Epidermal melanocyte (primary cell): ENCODE measurements at regions not wholly inside any gene's neighbourhood (a gene's known extent, or its start where the extent isn't known, plus 50 kb on each side); places are given as distances from the start of the nearest gene placed in this dataset.

Experiments
- DNase-seq: peaks from one replicate; pipeline ENCODE4 v3.0.0; 2011; ENCODE audit warnings: low spot score; ENCODE audit not compliant: insufficient read length

DNA sequence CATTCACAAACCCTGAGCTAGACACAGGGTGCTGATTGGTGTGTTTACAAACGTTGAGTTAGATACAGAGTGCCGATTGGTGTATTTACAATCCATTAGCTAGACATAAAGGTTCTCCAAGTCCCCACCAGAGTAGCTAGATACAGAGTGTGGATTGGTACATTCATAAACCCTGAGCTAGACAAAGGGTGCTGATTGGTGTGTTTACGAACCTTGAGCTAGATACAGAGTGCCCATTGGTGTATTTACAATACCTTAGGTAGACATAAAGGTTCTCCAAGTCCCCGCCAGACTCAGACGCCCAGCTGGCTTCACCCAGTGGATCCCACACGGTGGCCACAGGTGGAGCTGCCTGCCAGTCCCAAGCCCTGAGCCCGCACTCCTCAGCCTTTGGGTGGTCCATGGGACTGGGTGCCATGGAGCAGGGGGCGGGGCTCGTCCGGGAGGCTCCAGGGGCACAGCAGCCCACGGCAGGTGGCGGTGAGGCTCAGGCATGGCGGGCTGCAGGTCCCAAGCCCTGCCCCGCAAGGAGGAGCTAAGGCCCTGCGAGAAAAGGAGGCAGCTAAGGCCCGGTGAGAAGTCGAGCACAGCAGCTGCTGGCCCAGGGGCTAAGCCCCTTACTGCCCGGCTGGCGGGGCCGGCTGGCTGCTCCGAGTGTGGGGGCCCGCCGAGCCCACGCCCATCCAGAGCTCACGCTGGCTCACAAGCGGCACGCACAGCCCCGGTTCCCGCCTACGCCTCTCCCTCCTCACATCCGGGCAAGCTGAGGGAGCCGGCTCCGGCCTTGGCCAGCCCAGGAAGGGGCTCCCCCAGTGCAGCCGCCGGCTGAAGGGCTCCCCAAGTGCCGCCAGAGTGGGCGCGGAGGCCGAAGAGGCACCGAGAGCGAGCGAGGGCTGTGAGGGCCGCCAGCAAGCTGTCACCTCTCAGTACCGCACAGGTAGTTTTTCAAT is 1039.2 kb upstream of the CDH9 start:
- DNase-seq = no peak

DNA sequence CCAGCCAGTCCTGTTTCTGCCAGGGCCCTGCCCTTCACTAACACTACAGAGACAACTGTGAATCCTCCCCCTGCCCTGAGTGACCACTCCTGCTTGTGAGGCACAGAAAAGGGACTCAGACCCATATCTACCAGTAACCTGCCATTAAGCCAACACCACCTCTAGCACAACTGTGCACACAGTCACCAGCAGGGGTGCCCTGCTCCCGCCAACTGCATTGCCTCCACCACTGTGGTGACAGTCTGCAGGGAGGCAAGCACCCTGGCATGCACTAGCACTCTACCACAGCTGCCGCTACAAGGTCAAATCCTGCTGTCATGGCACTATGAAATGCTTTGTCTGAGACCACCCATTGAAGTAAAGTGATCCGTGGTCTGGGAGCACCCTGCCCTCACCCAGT is 1028.5 kb upstream of the CDH9 start:
- DNase-seq = no peak

DNA sequence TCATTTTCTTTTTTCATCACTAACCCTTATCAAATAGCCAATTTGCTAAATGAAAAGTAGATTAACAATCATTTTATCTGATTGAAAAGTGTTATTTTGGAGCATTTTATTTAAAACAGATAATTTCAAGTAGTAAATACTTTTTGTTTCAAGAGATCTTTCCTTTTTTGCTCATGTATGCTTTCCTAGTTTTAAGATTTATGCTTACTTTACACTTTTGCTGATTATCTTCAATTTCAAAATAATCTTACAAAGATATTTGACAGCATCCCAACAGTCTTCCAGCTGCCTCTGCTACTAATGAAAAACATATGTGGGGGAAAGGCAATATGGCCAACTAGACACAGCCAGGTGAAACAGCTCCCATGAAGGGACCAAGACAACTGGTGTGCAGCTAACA is 1027.3 kb upstream of the CDH9 start:
- DNase-seq = no peak

DNA sequence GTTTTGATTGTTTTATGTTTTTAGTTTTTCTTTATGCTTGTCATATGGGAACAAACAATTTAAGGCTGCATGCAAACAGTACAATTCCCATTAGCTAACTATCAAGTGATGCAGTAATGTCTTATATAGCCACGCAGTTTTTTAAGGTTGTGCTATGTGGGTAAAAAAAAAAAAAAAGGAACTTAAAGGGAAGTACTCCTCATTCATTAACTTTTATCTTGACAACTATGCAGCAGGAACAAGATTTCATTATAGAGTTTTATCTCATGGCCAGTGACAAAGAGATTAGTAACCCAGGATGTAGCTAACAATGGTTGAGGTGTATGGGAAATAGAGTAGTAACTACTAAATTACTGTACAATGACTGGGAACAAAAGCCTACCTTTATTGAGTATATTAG is 1008.2 kb upstream of the CDH9 start:
- DNase-seq = no peak

DNA sequence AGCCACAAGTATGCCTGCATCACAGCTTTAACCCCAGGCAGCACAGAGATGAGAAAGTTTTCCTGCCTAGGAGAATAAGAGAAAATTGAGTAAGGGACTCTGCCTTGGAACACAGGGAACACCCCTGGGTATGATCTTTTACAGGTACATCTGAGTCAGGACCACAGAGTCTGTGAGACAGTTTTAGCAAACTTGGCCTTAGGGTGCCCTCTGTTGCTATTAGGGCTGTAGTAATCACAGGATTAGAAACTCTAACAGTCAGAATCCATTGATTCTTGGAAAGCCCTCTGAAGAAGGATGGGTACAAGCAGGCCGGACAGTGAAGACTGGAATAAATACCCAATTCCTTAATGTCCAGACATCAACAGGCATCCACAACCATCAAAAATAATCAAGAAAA is 989.5 kb upstream of the CDH9 start:
- DNase-seq = no peak

DNA sequence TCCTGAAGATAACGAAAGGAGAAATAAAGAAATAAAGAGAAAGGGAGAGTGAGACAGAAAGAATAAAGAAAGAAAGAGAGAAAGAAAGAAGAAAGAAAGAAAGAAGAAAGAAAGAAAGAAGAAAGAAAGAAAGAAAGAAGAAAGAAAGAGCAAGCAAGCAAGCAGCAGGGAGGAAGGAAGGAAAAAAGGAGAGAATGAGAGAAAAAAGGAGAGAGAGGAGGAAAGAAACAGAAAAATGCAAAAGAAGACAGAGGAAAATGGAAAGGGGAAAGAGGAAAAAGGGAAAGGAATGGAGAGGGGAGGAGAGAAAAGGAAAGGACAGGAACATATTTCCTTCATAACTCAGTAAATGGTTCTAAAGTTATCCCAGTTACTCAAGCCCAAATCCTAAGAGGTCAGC is 978.8 kb upstream of the CDH9 start:
- no peak for DNase-seq

DNA sequence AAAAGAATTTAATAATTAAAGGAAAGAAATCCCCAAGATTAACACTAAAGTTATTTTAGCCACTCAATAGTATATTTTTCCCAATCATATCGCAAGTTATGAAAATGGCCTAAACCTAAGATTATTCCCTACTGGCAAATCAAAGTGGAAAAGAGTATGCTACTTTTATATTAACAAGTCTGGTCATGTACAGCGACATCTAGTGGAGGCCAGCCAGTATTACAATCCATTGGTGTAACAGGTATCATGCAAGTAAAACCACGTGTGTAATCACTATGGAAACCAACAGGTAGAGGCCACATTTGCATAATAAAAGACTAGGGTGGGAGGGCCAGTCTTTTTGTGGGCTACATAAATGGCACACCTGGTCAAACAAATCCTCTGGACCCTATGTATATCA is 976.4 kb upstream of the CDH9 start:
- DNase-seq = no peak

DNA sequence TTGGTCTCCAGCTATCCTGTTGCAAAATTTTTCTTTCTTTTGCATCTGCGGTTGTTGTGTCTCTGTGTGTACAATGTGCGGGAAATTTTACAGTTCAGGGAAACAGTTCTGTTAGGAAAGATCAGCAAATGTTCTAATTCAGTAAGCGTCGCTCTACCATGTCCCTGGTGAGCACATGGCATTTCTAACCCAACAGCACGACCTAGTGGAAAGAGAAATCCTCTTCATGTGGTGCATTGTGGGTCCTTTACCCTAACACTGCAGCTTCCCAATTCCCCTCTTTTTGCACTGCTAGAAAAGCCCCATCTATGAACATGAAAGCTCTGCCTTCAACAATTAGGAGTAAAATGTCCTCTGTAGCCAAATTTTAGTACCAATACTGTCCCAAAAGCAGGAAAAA is 974.2 kb upstream of the CDH9 start:
- DNase-seq = no peak

DNA sequence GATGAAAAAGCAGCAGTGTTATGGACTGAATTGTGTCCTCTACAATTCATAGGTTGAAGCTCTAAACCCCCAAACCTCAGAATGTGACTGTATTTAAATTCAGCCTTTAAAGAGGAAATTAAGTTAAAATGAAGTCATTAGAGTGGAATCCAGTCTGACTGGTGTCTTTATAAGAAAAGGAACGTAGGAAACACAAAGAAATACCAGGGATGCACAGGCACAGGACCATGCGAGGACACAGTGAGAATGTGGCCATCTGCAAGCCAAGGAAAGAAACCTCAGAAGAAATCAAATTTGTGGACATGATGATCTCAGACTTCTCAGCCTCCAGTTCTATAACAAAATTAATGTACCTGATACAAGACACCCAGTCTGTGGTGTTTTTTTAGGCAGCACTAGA is 971.2 kb upstream of the CDH9 start:
- DNase-seq = no peak

DNA sequence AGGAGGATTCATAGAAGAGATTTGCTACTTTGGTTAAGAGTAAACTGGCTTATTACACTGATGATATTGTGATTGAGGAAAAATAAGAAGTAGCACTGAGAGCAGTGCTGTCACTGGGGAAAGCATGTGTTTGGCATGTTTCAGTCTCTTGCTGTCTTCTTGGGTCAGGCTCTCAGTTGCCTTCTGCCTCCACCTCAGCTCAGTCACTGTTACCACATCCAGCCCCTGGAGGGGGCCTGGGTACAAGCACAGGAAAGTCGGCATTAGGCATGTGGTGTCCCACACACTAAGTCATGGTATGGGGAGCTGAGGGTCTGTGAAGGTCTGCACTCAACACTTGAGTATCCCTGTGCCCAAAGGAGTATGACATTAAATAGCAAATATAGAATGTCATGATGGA is 958.3 kb upstream of the CDH9 start:
- no peak for DNase-seq

DNA sequence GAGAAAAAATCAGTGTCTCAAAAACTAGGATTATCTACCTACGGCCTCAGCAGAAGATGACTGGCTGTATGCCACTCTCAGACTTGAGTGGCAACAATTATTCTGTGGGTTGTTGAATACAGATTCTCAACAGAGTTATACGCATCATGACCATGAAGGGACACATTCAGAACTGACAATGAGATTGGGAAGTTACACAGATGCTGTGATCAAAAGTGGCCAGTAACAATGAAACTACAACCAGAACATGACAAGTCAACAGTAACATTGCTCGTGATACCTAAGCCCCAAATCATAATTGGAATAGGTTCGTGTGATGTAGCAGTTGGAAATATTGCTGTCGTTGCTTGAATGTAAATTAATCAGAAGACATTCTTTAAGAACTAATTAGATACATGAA is 957.5 kb upstream of the CDH9 start:
- DNase-seq = no peak

DNA sequence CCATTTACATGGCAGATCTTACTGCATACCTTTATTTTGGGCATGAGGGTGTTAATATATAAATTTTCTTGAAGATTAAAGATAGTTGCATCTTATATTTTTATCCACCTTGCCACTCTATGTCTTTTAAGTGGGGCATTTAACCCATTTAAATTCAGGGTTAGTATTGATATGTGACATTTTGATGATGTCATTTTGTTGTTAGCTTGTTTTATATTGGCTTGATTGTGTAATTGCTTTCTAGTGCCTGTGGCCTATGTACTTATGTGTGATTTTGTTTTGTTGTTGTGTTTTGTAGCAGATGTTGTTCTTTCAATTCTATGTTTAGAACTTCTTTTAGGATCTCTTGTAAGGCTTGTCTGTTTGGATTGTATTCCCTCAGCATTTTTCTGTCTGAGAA is 939.9 kb upstream of the CDH9 start:
- no peak for DNase-seq

DNA sequence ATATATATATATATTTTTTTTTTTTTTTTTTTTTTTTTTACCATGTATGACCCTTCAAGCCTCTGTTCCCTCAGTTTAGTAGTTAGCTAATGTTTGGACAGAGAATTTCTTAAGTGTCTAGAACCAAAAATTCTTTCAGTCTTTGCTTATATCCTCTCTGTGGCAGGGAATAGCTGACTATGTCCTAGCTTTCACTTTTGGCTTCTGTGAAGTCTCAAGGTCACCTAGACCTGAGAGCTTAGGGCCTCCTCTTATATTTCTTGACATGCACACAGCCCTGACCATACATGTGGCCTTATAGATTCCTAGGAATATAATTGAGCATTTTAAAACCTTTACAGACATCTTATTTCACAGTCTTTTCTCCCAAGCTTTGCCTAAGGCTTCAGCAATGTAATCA is 930.8 kb upstream of the CDH9 start:
- DNase-seq = no peak

DNA sequence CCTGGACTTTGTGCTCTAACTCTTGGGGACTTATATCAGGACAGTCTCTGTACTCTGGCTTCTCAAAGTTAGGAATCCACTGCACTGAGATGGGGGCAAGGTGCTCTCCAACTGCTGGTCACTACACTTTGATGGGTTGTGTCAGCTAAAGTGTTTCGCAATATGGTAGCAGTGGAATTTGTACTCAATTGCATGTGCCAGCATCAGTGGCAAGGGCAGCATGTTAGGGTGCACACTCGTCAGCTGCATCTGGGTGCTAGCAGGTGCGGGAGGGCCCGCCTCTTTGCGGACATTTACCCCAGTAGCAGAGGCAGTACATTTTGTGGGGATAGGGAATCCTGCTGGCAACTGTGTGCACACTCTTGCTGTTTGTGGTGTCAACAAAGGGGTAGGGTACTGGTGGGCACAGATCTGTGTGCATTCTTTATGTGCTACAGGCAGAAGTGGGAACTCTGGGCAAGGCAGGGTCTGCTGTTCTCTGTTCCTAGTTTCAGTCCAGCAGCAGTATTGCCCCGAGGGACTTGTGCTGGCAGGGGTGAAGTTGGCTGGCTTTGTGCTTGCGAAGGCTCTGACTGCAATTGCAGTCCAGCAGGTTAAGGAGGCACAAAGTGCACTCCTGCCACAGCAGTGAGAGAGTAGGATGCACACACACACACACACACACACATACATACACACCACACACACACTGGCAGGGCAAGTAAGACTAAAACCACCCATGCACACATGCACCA is 924.8 kb upstream of the CDH9 start:
- no peak for DNase-seq

DNA sequence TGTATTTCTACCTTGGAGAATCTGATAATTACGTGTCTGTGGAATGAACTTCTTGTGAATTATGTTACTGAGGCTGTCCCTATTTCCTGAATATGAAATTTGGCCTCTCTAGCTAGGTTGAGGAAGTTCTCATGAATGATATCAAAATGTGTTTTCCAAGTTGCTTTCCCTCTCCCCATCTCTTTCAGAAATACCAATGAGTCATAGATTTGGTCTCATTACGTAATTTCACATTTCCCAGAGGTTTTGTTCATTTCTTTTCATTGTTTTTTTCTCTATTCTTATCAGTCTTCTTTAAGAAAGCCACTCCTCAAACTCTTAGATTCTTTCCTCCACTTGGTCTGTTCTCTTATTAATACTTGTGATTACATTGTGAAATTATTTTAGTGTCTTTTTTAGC is 923.8 kb upstream of the CDH9 start:
- DNase-seq = no peak

DNA sequence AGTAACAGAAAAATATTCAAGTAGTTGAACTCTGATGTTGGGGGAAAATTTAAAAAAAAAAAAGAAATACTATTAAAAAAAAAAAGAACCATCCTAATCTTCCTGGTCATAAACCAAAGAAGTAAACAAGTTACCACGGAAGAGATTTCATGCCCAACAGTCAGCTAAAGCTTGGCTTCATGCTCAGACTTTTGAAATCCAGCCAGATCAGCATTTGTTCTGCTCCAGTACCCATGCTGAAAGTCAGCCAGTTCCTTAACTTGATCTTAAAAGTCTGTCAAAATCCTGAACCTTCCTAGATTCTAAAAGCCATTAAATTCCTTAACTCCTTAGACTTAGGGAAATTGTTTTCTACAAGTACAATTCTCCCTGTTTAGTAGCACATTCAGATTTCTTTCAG is 908.7 kb upstream of the CDH9 start:
- DNase-seq = no peak

DNA sequence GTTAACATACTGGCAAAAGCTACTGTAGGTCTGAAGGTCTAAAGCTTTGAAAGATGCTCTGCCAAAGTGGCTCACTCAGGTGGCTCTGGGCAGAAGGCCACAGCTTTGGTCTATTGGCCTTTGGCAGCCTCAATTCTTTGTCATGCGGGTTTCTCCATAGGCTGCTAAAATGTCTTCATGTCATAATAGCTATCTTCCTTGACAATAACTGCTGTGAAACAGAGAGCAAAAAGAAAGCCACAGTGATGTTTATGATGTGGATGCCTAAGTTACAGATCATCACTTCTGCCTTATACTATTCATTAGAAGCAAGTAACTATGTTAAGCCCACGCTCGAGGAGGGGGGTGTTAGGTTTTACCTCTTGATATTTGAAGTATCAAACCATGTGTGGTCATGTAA is 906.1 kb upstream of the CDH9 start:
- no peak for DNase-seq

DNA sequence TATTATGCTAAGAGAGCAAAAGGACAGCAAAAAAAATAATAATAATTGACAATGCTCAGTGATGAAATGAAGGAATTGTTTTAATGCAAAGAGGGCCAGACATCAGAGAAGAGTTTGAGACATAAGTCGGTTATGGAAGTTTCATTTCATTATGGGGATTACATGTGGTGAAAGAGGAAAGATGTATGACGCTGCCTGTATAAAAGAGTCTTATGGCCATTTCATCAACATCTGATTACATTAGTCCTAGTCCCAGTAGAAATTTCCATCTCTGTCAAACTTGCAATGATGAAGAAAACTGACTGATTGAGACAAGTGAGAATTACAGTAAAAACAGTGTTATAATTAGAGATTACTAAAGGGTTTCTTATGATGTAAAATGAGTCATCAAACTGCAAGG is 900.6 kb upstream of the CDH9 start:
- no peak for DNase-seq

DNA sequence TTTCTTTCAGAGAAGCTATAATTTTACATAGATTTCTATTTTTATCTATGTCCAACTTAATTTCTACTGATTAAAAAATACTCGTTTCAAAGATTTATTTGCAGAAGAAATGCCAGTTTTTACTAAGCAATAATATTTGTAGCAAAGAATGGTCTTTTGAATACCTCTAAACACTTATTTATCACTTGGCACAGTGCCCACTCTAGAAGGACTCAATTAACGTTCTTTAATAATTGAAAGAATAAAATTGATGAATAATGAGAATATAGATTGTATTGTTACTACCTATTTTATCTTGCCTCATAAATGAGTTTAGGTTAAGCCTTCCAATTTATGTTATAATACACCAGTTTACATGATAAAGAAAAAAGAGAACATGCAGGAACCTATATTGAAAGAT is 889.7 kb upstream of the CDH9 start:
- DNase-seq = no peak

DNA sequence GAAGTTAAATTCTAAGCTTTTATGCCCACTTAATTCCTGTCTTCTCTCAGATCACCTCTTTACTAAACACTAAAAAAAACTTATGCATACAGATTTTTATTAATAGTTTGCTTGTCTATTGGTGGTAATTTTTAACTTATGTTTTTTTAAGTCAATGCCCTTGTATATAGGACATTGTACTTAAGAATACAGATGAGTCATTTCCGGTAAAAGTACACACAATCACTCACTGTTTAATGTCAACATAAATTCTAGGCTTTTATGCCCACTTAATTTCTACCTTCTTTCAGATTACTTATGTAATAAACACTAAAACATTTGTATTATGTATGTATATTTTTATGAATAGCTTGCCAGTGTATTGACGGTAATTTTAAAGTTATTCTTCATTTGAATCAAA is 872.8 kb upstream of the CDH9 start:
- no peak for DNase-seq

DNA sequence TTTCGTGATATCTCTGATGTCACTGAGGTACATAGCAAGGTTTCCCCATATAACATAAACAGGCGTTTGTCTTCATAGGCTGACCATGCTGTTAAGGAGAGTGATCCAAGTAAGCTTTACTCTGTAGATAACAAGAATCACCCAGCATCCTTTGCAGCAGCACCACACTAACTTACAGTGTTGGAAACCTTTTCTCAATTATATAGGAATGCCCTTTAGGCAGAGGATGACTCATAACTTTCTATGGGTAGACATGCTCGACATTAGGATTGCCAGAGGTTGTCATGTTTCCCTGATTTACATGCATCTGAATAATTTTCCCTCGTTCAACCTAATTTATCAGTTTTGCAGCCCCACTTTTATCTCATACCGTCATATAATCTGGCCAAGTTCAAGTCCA is 870.0 kb upstream of the CDH9 start:
- no peak for DNase-seq

DNA sequence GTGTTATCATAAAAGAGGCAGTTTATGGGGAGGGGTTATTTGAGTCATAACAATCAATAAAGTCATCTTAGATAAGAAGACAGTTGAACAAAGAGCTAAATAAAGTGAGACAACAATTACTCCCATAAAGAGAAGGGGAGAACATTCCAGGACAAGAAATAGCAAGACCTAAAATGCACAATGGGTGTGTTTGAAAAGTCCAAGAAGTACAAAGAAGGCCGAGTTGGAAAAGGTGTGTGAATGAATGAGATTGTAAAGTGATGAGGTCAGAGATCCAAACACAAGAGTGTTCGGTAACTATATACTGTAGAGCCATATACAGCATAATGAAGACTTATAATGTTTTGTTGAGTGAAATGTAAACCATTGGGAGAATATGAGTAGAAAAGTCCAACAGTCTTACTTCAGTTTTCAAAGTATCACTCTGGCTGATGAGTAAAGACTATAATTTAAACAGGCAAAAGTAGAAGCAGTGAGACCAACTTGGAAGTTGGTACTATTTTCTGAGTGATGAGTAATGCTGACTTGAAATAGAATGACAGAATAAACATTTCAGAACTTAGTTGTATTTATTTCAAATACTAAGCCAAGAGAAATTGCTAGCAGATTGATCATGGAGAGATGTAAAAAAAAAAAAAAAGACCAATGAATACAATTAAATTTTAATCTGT is 868.7 kb upstream of the CDH9 start:
- no peak for DNase-seq
